Heart left ventricle (tissue), 16 donors: ENCODE measurements at regions not wholly inside any gene's neighbourhood (a gene's known extent, or its start where the extent isn't known, plus 50 kb on each side); places are given as distances from the start of the nearest gene placed in this dataset.
A peak's percentile ranks its signal among the peaks of the same experiment; 100 is the strongest.

Experiments
- ATAC-seq, 4 donors: fragments of 200-7000 bp; cut with Tn5 transposase; one replicate each; pipeline ENCODE4 v1.9.1; 2020 to 2022; ENCODE audit warnings: moderate library complexity in 4 of 4, mild to moderate bottlenecking in 3 of 4, moderate number of reproducible peaks in 1 of 4
- DNase-seq, 5 donors: peaks; one replicate each; pipeline ENCODE4 v3.0.0-alpha.2; 2020
- H3K27ac ChIP-seq, 12 donors: fragments of 200-600 bp; sonication (generic) in 4 of 12; one replicate each; pipeline versions ENCODE4 v1.5.0 to v1.8.0; 2016 to 2022; ENCODE audit warnings: mild to moderate bottlenecking in 2 of 12
- H3K27me3 ChIP-seq, 9 donors: fragments of 200-600 bp; sonication (generic) in 2 of 9; one replicate each; pipeline versions ENCODE4 v1.5.1 to v1.8.0; 2016 to 2022; ENCODE audit warnings: mild to moderate bottlenecking in 3 of 9
- H3K36me3 ChIP-seq, 9 donors: fragments of 200-600 bp; sonication (generic) in 2 of 9; one replicate each; pipeline versions ENCODE4 v1.5.0 to v1.8.0; 2018 to 2022; ENCODE audit warnings: mild to moderate bottlenecking in 2 of 9
- H3K4me1 ChIP-seq, 12 donors: fragments of 200-600 bp; sonication (generic) in 4 of 12; one replicate each; pipeline versions ENCODE4 v1.5.0 to v1.8.0; 2016 to 2022; ENCODE audit warnings: mild to moderate bottlenecking in 3 of 12
- H3K4me3 ChIP-seq, 12 donors: fragments of 200-600 bp; sonication (generic) in 4 of 12; one replicate each; pipeline versions ENCODE4 v1.5.0 to v1.8.0; 2017 to 2022; ENCODE audit warnings: mild to moderate bottlenecking in 9 of 12, moderate library complexity in 4 of 12
- H3K9me3 ChIP-seq, 12 donors: fragments of 200-600 bp; sonication (generic) in 4 of 12; one replicate each; pipeline versions ENCODE4 v1.5.0 to v1.8.0; 2016 to 2022; ENCODE audit warnings: mild to moderate bottlenecking in 1 of 12
- CTCF ChIP-seq, 12 donors: fragments of 200-600 bp; sonication (generic) in 4 of 12; IDR thresholded peaks; one replicate each; pipeline versions ENCODE4 v1.5.0 to v1.8.0; 2018 to 2022; ENCODE audit warnings: antibody characterized with exemption in 12 of 12, mild to moderate bottlenecking in 5 of 12
- POLR2A ChIP-seq, 2 donors: fragments of 450-650 bp; IDR thresholded peaks; one replicate each; pipeline ENCODE4 v1.6.1; 2017; ENCODE audit warnings: antibody characterized with exemption in 2 of 2, mild to moderate bottlenecking in 2 of 2, moderate library complexity in 2 of 2
- WGBS, 4 donors: extraction: QIAGEN DNeasy Blood & Tissue Kit in 2 of 4; methylation state at CpG; one replicate each; pipeline versions ENCODE4 v1.1.5 to v1.1.7; 2013 to 2018; 5-methylcytosine and 5-hydroxymethylcytosine counted together
- intact Hi-C, 10 donors: fragments of 100-400 bp; cut with DNase I; formaldehyde crosslinking; loops; one replicate each; pipeline versions ENCODE4 v1.11.1 to v1.14.2; 2022
- donor health status: ischemic (EF 13 %, LVEDD 7.1; RV severe dilation, severe dysfunction).
- donor health status: healthy with polysubstance abuse.
- donor health status: DM: no; HTN: yes; CAD: no.
- donor health status: DM: no; HTN: no; CAD: no.
- donor health status: ischemic (EF 25% LVEDD 6.9; RV normal size, moderate dysfunction).
- donor health status: ischemic (EF 25% LVEDD 5.7; RV mildly dilated, moderate dysfunction).
- donor health status: healthy.
- donor health status: DM: yes; HTN: yes; CAD: no.
- donor health status: ischemic (EF 35%, LVEDD 5.7; RV mildly dilated, moderate dysfunction).
- donor health status: nonischemic (EF 11% LVEDD 7.7; RV severe dilation, severe dysfunction).
- donor health status: DM: yes; HTN: yes; CAD: no.
- donor health status: PGD.
- donor health status: ischemic (EF 29% LVEDD 5.4; RV normal size, mild dysfunction).
- donor health status: nonischemic (EF 23%, LVEDD 6.1; RV moderate dilation, normal function).

- TF ChIP-seq CTCF (IDR thresholded peaks at IDR 0.05) (peak in 8 of 12 donors; percentile 9 to 40 (median 27)), POLR2A (IDR thresholded peaks at IDR 0.05) (no peak)
- Histone ChIP-seq H3K27me3 (peaks cover 0 to 6% (median 0%) of the 10 kb centered on the region in 9 donors), H3K4me1 (no peaks in the 10 kb centered on the region), H3K36me3 (no peaks in the 10 kb centered on the region), H3K9me3 (no peaks in the 10 kb centered on the region), H3K27ac (no peak overlapping the region), H3K4me3 (no peak overlapping the region)
- intact Hi-C loops: no loop called here
- WGBS, 4 donors: 46 to 50% (median 47%) methylated on average over 3 of the region's 3 CpGs
- no peak for DNase-seq
- no peak for ATAC-seq
Measured at GRCh38 chr11:32231909-32232493, 141.1 kb downstream of the RCN1 start.

GRCh38 chr11:32232516-32232915 lies 141.6 kb downstream of the RCN1 start:
- WGBS, 4 donors: 82 to 92% (median 87%) methylated on average over 4 of the region's 4 CpGs
- Histone ChIP-seq H3K27me3 (peaks cover 0 to 6% (median 0%) of the 10 kb centered on the region in 9 donors), H3K9me3 (no peaks in the 10 kb centered on the region), H3K4me1 (no peaks in the 10 kb centered on the region), H3K4me3 (no peak overlapping the region), H3K27ac (no peak overlapping the region), H3K36me3 (no peaks in the 10 kb centered on the region)
- no peak for ATAC-seq
- intact Hi-C loops: no loop called here
- DNase-seq: no peak
- TF ChIP-seq CTCF (IDR thresholded peaks at IDR 0.05): no peak
- no peak for TF ChIP-seq POLR2A (IDR thresholded peaks at IDR 0.05)

GRCh38 chr11:32233276-32233675 lies 142.4 kb downstream of the RCN1 start:
- intact Hi-C loops: no loop called here
- no peak for DNase-seq
- H3K27ac ChIP-seq: no peak overlapping the region
- H3K4me1 ChIP-seq: no peaks in the 10 kb centered on the region
- H3K4me3 ChIP-seq: no peak overlapping the region
- peaks cover 0 to 6% (median 0%) of the 10 kb centered on the region in 9 donors for H3K27me3 ChIP-seq
- H3K9me3 ChIP-seq: no peaks in the 10 kb centered on the region
- no peaks in the 10 kb centered on the region for H3K36me3 ChIP-seq
- no peak for ATAC-seq
- WGBS, 4 donors: 70 to 79% (median 76%) methylated on average over 4 of the region's 4 CpGs
- TF ChIP-seq POLR2A (IDR thresholded peaks at IDR 0.05) (no peak), CTCF (IDR thresholded peaks at IDR 0.05) (no peak)

- TF ChIP-seq CTCF (IDR thresholded peaks at IDR 0.05) (no peak), POLR2A (IDR thresholded peaks at IDR 0.05) (no peak)
- intact Hi-C loops: no loop called here
- Histone ChIP-seq H3K27ac (no peak overlapping the region), H3K27me3 (peaks cover 0 to 6% (median 0%) of the 10 kb centered on the region in 9 donors), H3K36me3 (no peaks in the 10 kb centered on the region), H3K4me3 (no peak overlapping the region), H3K4me1 (no peaks in the 10 kb centered on the region), H3K9me3 (no peaks in the 10 kb centered on the region)
- 1 to 40% (median 17%) methylated on average over 2 of the region's 2 CpGs for WGBS, 4 donors
- ATAC-seq: no peak
- DNase-seq: no peak
Measured at GRCh38 chr11:32233928-32234327, 143.1 kb downstream of the RCN1 start.
